ENCODE measurements at regions not wholly inside any gene's neighbourhood (a gene's known extent, or its start where the extent isn't known, plus 50 kb on each side); places are given as distances from the start of the nearest gene placed in this dataset.

DNA sequence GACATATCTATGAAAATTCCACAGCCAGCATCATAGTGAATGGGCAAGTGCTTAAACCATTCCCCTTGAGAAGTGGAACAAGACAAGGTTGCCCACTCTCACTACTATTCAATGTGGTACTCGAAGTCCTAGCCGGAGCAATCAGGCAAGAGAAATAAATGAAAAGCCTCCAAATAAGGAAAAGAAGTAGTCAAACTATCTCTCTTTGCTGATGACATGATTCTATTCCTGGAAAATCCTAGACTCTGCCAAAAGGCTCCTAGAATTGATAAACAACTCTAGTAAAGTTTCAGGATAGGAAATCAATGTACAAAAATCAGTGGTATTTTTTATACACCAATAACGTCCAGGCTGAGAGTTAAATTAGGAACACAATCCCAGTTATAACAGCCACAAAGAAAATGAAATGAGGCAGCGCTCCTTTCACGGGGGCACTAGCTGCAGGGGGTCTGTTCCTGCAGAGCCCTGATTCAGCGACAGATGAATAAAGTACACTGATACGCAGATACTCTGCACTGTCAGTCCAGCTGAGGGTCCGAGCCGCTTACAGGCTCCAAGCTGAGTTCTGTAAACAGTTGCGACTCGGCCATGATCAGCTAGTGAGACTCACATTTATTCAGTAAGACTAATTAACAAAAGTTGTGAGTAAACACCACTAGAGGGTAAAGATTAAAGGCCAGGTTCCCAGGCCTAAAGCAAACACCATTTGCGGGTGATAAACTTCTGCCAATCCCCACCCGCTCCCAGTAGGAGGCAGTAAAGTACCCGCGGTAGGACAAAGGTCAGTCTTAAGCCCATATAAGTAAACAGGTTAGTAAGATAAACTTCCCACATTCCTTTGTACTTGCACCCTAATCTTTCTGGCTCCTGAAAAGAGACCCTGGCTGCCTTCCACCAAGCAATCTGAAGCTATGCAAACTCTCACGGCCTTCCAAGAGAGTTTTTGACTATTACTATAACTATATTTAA, 290.6 kb upstream of the GRID2 start:
- no peak overlapping the region for H3K27ac Mint-ChIP-seq
- H3K4me3 ChIP-seq (ENCODE audit: low read length): no peak overlapping the region
- peaks cover 14% of the 10 kb centered on the region in 2 donors for H3K9me3 Mint-ChIP-seq
- DNase-seq (no peak), ATAC-seq (no peak)
- peaks cover 14% of the 10 kb centered on the region for H3K36me3 Mint-ChIP-seq
- no peaks in the 10 kb centered on the region for H3K9me3 ChIP-seq (ENCODE audit: control insufficient read depth, insufficient read depth, low read length)
- H3K4me1 Mint-ChIP-seq: no peaks in the 10 kb centered on the region
- H3K27me3 ChIP-seq (ENCODE audit: control insufficient read depth, insufficient read depth, low read length): no peaks in the 10 kb centered on the region
- H3K27ac ChIP-seq (ENCODE audit: low read length): no peak overlapping the region
- intact Hi-C loops (cut with micrococcal nuclease): no loop called here
- H3K4me1 ChIP-seq (ENCODE audit: control insufficient read depth, insufficient read depth, low read length): no peaks in the 10 kb centered on the region
- WGBS (ENCODE audit: insufficient coverage): 63% methylated on average over 16 of the region's 16 CpGs
- H3K36me3 ChIP-seq (ENCODE audit: control insufficient read depth, insufficient read depth, low read length): no peaks in the 10 kb centered on the region
- H3K4me3 Mint-ChIP-seq: no peak overlapping the region
- H3K27me3 Mint-ChIP-seq (ENCODE audit: low read depth in 2 of 2): no peaks in the 10 kb centered on the region
- TF ChIP-seq CTCF (IDR thresholded peaks at IDR 0.05): no peak

DNA sequence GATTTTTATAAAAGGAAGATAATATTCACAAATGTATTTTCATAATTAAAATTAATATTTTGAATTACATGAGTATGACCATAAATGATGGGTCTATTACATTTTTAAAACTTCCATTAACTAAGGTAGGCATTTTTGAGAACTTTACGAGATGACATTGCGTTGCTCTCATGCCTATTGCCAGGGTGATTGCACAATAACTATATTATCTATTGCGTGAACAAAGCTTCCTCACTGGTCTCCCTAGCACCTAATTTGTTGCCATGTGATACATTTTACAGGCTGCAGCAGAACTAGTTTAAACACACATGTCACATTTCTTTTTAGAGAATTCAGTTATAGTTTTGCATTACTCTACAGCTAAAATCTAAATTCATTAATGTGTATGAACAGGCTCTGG, 289.7 kb upstream of the GRID2 start:
- intact Hi-C loops (cut with micrococcal nuclease): no loop called here
- H3K27ac ChIP-seq (ENCODE audit: low read length): no peak overlapping the region
- no peaks in the 10 kb centered on the region for H3K27me3 Mint-ChIP-seq (ENCODE audit: low read depth in 2 of 2)
- no peak for TF ChIP-seq CTCF (IDR thresholded peaks at IDR 0.05)
- WGBS (ENCODE audit: insufficient coverage): 98% methylated on average over 3 of the region's 3 CpGs
- ATAC-seq (no peak), DNase-seq (no peak)
- H3K36me3 ChIP-seq (ENCODE audit: control insufficient read depth, insufficient read depth, low read length): no peaks in the 10 kb centered on the region
- no peak overlapping the region for H3K4me3 Mint-ChIP-seq
- no peaks in the 10 kb centered on the region for H3K9me3 ChIP-seq (ENCODE audit: control insufficient read depth, insufficient read depth, low read length)
- H3K4me1 ChIP-seq (ENCODE audit: control insufficient read depth, insufficient read depth, low read length): no peaks in the 10 kb centered on the region
- no peak overlapping the region for H3K4me3 ChIP-seq (ENCODE audit: low read length)
- H3K9me3 Mint-ChIP-seq: peaks cover 9 to 14% of the 10 kb centered on the region in 2 donors
- H3K4me1 Mint-ChIP-seq: no peaks in the 10 kb centered on the region
- H3K27me3 ChIP-seq (ENCODE audit: control insufficient read depth, insufficient read depth, low read length): no peaks in the 10 kb centered on the region
- no peak overlapping the region for H3K27ac Mint-ChIP-seq
- H3K36me3 Mint-ChIP-seq: peaks cover 14% of the 10 kb centered on the region

GRCh38 chr4:92021203-92021602, 282.6 kb upstream of the GRID2 start:
- H3K27me3 Mint-ChIP-seq (ENCODE audit: low read depth in 2 of 2): no peaks in the 10 kb centered on the region
- no peak overlapping the region for H3K4me3 ChIP-seq (ENCODE audit: low read length)
- H3K4me1 ChIP-seq (ENCODE audit: control insufficient read depth, insufficient read depth, low read length): no peaks in the 10 kb centered on the region
- no peaks in the 10 kb centered on the region for H3K36me3 Mint-ChIP-seq
- no peak overlapping the region for H3K27ac ChIP-seq (ENCODE audit: low read length)
- DNase-seq (no peak), ATAC-seq (no peak)
- 71% methylated on average over 1 of the region's 1 CpG for WGBS (ENCODE audit: insufficient coverage)
- no peaks in the 10 kb centered on the region for H3K27me3 ChIP-seq (ENCODE audit: control insufficient read depth, insufficient read depth, low read length)
- H3K9me3 ChIP-seq (ENCODE audit: control insufficient read depth, insufficient read depth, low read length): peaks cover 3% of the 10 kb centered on the region
- intact Hi-C loops (cut with micrococcal nuclease): no loop called here
- H3K4me1 Mint-ChIP-seq: no peaks in the 10 kb centered on the region
- H3K9me3 Mint-ChIP-seq: peaks cover 10 to 17% of the 10 kb centered on the region in 2 donors
- TF ChIP-seq CTCF (IDR thresholded peaks at IDR 0.05): no peak
- no peak overlapping the region for H3K4me3 Mint-ChIP-seq
- no peaks in the 10 kb centered on the region for H3K36me3 ChIP-seq (ENCODE audit: control insufficient read depth, insufficient read depth, low read length)
- no peak overlapping the region for H3K27ac Mint-ChIP-seq

Measured in natural killer cell (primary cell).